ENCODE measurements at regions not wholly inside any gene's neighbourhood (a gene's known extent, or its start where the extent isn't known, plus 50 kb on each side); places are given as distances from the start of the nearest gene placed in this dataset.
A peak's percentile ranks its signal among the peaks of the same experiment; 100 is the strongest.

- DNase-seq: no peak
These were observed 435.4 kb downstream of the IRS1 start for GRCh38 chr2:226364217-226364616.

GRCh38 chr2:226362980-226363379 is 436.6 kb downstream of the IRS1 start:
- DNase-seq: no peak

- no peak for DNase-seq
These were observed 439.0 kb downstream of the IRS1 start for GRCh38 chr2:226360658-226361057.

GRCh38 chr2:226358688-226359087 is 440.9 kb downstream of the IRS1 start:
- no peak for DNase-seq

- no peak for DNase-seq
These were observed 441.8 kb downstream of the IRS1 start for GRCh38 chr2:226357816-226358215.

- no peak for DNase-seq
These were observed 444.0 kb downstream of the IRS1 start for GRCh38 chr2:226355600-226355999.

GRCh38 chr2:226354434-226354833 is 445.2 kb downstream of the IRS1 start:
- DNase-seq: no peak

- DNase-seq: peak; percentile 7
These were observed 446.6 kb downstream of the IRS1 start for GRCh38 chr2:226352941-226353560.

GRCh38 chr2:226351711-226352110 is 447.9 kb downstream of the IRS1 start:
- DNase-seq: no peak

GRCh38 chr2:226339616-226340015 is 460.0 kb downstream of the IRS1 start:
- no peak for DNase-seq

GRCh38 chr2:226338825-226339224 is 460.8 kb downstream of the IRS1 start:
- no peak for DNase-seq

- DNase-seq: no peak
These were observed 461.5 kb downstream of the IRS1 start for GRCh38 chr2:226337941-226338600.

- no peak for DNase-seq
These were observed 463.3 kb downstream of the IRS1 start for GRCh38 chr2:226336283-226336682.

GRCh38 chr2:226334981-226335720 is 464.5 kb downstream of the IRS1 start:
- no peak for DNase-seq

- no peak for DNase-seq
These were observed 466.2 kb downstream of the IRS1 start for GRCh38 chr2:226333388-226333787.

GRCh38 chr2:226330206-226330605 is 469.4 kb downstream of the IRS1 start:
- no peak for DNase-seq

GRCh38 chr2:226329180-226329579 is 470.4 kb downstream of the IRS1 start:
- DNase-seq: no peak

- no peak for DNase-seq
These were observed 471.8 kb downstream of the IRS1 start for GRCh38 chr2:226327830-226328229.

- no peak for DNase-seq
These were observed 474.1 kb downstream of the IRS1 start for GRCh38 chr2:226325526-226325925.

- no peak for DNase-seq
These were observed 479.3 kb downstream of the IRS1 start for GRCh38 chr2:226320076-226320948.

GRCh38 chr2:226317970-226318369 is 481.6 kb downstream of the IRS1 start:
- DNase-seq: no peak

- no peak for DNase-seq
These were observed 486.6 kb downstream of the IRS1 start for GRCh38 chr2:226313060-226313459.

GRCh38 chr2:226312155-226312554 is 487.5 kb downstream of the IRS1 start:
- no peak for DNase-seq
